ENCODE measurements at regions not wholly inside any gene's neighbourhood (a gene's known extent, or its start where the extent isn't known, plus 50 kb on each side); places are given as distances from the start of the nearest gene placed in this dataset.

DNA sequence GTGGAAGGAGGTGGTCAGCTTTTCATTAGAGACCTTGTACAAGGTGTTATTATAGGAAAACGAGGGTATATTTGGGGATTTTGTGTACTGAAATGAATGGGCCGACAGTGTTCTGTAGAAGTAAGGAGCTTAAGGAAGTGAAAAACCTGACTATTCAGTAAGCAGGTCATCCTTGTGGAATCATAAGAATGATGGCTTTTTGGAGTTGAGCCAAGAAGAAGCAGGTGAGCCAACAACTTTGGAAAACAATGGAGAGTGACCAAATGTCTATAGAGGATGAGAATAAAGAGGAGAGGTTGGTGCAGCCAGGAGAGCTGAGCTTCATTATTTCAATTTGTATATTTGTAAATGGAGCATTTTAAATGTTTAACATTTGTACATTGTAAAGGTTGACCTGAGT is 595.7 kb downstream of the CCSER2 start:
- TF ChIP-seq CTCF (IDR thresholded peaks at IDR 0.05) (no peak), POLR2A (IDR thresholded peaks at IDR 0.05) (no peak)
